Stimulated activated CD4-positive, alpha-beta T cell treated with anti-CD3 and anti-CD28 coated beads, Interleukin-4, amount 100 ng/mL, for 24 hours (primary cell): ENCODE measurements at regions not wholly inside any gene's neighbourhood (a gene's known extent, or its start where the extent isn't known, plus 50 kb on each side); places are given as distances from the start of the nearest gene placed in this dataset.
"Not testable (repeated sequence)": the region's sequence is repeated elsewhere in the genome, so short reads cannot be mapped to it uniquely, and the experiment has no call there.

Experiments
- DNase-seq: peaks from one replicate; pipeline ENCODE4 v3.0.0-alpha.2; 2020

- no peak for DNase-seq
Measured at GRCh38 chr3:137304313-137305056, 346.7 kb downstream of the IL20RB start.

GRCh38 chr3:137324114-137324513 lies 366.3 kb downstream of the IL20RB start:
- no peak for DNase-seq

GRCh38 chr3:137325170-137325569 lies 367.4 kb downstream of the IL20RB start:
- DNase-seq, result no peak

GRCh38 chr3:137325934-137326333 lies 368.2 kb downstream of the IL20RB start:
- no peak for DNase-seq

- no peak for DNase-seq
Measured at GRCh38 chr3:137329594-137329993, 371.8 kb downstream of the IL20RB start.

GRCh38 chr3:137330246-137330645 lies 372.5 kb downstream of the IL20RB start:
- no peak for DNase-seq

GRCh38 chr3:137332297-137332696 lies 374.5 kb downstream of the IL20RB start:
- DNase-seq, result no peak

- no peak for DNase-seq
Measured at GRCh38 chr3:137335478-137335877, 377.7 kb downstream of the IL20RB start.

- DNase-seq, result not testable (repeated sequence)
Measured at GRCh38 chr3:137338400-137338799, 380.6 kb downstream of the IL20RB start.

- no peak for DNase-seq
Measured at GRCh38 chr3:137343283-137343682, 385.5 kb downstream of the IL20RB start.

- DNase-seq, result no peak
Measured at GRCh38 chr3:137347132-137347531, 389.3 kb downstream of the IL20RB start.

GRCh38 chr3:137347817-137348368 lies 390.1 kb downstream of the IL20RB start:
- no peak for DNase-seq

GRCh38 chr3:137348936-137349335 lies 391.2 kb downstream of the IL20RB start:
- DNase-seq, result no peak

GRCh38 chr3:137349557-137350348 lies 392.0 kb downstream of the IL20RB start:
- no peak for DNase-seq

- no peak for DNase-seq
Measured at GRCh38 chr3:137360531-137361201, 402.9 kb downstream of the IL20RB start.

- DNase-seq, result no peak
Measured at GRCh38 chr3:137382005-137382594, 382.0 kb upstream of the SOX14 start.

- DNase-seq, result no peak
Measured at GRCh38 chr3:137385922-137386321, 378.2 kb upstream of the SOX14 start.

GRCh38 chr3:137409584-137409983 lies 354.5 kb upstream of the SOX14 start:
- DNase-seq, result no peak

GRCh38 chr3:137410028-137410427 lies 354.1 kb upstream of the SOX14 start:
- DNase-seq, result no peak

- no peak for DNase-seq
Measured at GRCh38 chr3:137420198-137420995, 343.7 kb upstream of the SOX14 start.

GRCh38 chr3:137438561-137438960 lies 325.6 kb upstream of the SOX14 start:
- no peak for DNase-seq

GRCh38 chr3:137460944-137461343 lies 303.2 kb upstream of the SOX14 start:
- DNase-seq, result no peak
